GM21390 (cell line): ENCODE measurements at regions not wholly inside any gene's neighbourhood (a gene's known extent, or its start where the extent isn't known, plus 50 kb on each side); places are given as distances from the start of the nearest gene placed in this dataset.
A peak's percentile ranks its signal among the peaks of the same experiment; 100 is the strongest.
"Not testable (repeated sequence)": the region's sequence is repeated elsewhere in the genome, so short reads cannot be mapped to it uniquely, and the experiment has no call there.

Source experiments
- ATAC-seq: cut with Tn5 transposase; IDR thresholded peaks from one replicate; pipeline ENCODE4 v1.9.1; 2021; ENCODE audit not compliant: unreplicated experiment

- no peak for ATAC-seq
Measured at GRCh38 chr4:171378323-171378722, 434.9 kb upstream of the GALNTL6 start.

- no peak for ATAC-seq
Measured at GRCh38 chr4:171376724-171377123, 436.5 kb upstream of the GALNTL6 start.

- no peak for ATAC-seq
Measured at GRCh38 chr4:171353535-171353934, 459.7 kb upstream of the GALNTL6 start.

GRCh38 chr4:171348090-171348489 lies 465.1 kb upstream of the GALNTL6 start:
- no peak for ATAC-seq

- ATAC-seq: no peak
Measured at GRCh38 chr4:171342646-171343045, 470.6 kb upstream of the GALNTL6 start.

GRCh38 chr4:171340258-171340657 lies 472.9 kb upstream of the GALNTL6 start:
- no peak for ATAC-seq

- ATAC-seq: peak; percentile 63
Measured at GRCh38 chr4:171334549-171334948, 478.7 kb upstream of the GALNTL6 start.

GRCh38 chr4:171308661-171309060 lies 504.5 kb upstream of the GALNTL6 start:
- ATAC-seq: no peak

- not testable (repeated sequence) for ATAC-seq
Measured at GRCh38 chr4:171298048-171298718, 515.0 kb upstream of the GALNTL6 start.

GRCh38 chr4:171288816-171289432 lies 524.3 kb upstream of the GALNTL6 start:
- no peak for ATAC-seq

GRCh38 chr4:171281359-171281758 lies 531.8 kb upstream of the GALNTL6 start:
- ATAC-seq: no peak

- ATAC-seq: no peak
Measured at GRCh38 chr4:171279131-171279530, 534.1 kb upstream of the GALNTL6 start.

GRCh38 chr4:171266671-171267070 lies 546.5 kb upstream of the GALNTL6 start:
- no peak for ATAC-seq

- ATAC-seq: no peak
Measured at GRCh38 chr4:171265190-171265818, 547.9 kb upstream of the GALNTL6 start.

GRCh38 chr4:171256223-171256622 lies 557.0 kb upstream of the GALNTL6 start:
- no peak for ATAC-seq

GRCh38 chr4:171246948-171247347 lies 566.3 kb upstream of the GALNTL6 start:
- ATAC-seq: no peak

- no peak for ATAC-seq
Measured at GRCh38 chr4:171242831-171243230, 570.4 kb upstream of the GALNTL6 start.

- no peak for ATAC-seq
Measured at GRCh38 chr4:171239196-171239595, 574.0 kb upstream of the GALNTL6 start.

- ATAC-seq: no peak
Measured at GRCh38 chr4:171235521-171235920, 577.7 kb upstream of the GALNTL6 start.

GRCh38 chr4:171229354-171229753 lies 583.9 kb upstream of the GALNTL6 start:
- ATAC-seq: not testable (repeated sequence)

GRCh38 chr4:171221181-171221580 lies 592.0 kb upstream of the GALNTL6 start:
- ATAC-seq: no peak

GRCh38 chr4:171203425-171203824 lies 609.8 kb upstream of the GALNTL6 start:
- ATAC-seq: no peak
